ENCODE measurements at regions not wholly inside any gene's neighbourhood (a gene's known extent, or its start where the extent isn't known, plus 50 kb on each side); places are given as distances from the start of the nearest gene placed in this dataset.
"Not testable (repeated sequence)": the region's sequence is repeated elsewhere in the genome, so short reads cannot be mapped to it uniquely, and the experiment has no call there.

DNA sequence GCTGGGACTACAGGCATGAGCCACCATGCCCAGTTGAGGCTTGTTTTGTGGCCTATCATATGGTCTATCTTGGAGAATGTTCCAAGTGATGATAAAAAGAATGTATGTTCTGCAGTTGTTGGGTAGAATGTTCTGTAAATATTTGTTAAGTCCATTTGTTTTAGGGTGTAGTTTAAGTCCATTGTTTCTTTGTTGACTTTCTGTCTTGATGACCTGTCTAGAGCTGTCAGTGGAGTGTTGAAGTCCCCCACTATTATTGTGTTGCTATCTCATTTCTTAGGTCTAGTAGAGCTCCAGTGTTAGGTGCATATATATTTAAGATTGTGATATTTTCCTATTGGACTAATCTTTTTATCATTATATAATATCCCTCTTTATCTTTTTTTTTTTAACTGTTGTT lies 284.3 kb upstream of the EXOC2 start:
- TF ChIP-seq CTCF, POLR2A (IDR thresholded peaks at IDR 0.05): not testable (repeated sequence)

Measured in breast epithelium (tissue), 3 donors.